ENCODE measurements at regions not wholly inside any gene's neighbourhood (a gene's known extent, or its start where the extent isn't known, plus 50 kb on each side); places are given as distances from the start of the nearest gene placed in this dataset.

DNA sequence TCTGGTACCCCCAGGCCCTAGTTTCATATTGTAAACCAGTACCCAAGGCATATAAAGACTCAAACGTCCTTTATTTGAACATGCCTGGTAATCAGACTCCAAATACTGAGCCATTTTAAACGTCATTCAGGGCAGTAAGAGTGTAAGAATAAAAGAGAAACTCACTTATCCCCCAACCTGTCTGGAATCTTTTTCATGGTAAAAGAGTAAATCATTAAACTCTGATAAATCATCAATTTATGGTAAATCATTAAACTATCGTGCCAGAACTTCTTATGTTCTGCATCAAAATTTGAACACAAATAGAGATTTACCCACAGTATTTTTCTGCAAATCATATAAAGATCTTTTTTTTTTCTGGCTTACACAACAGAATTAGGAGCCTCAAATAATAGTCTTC, 734.3 kb upstream of the POT1 start:
- DNase-seq (ENCODE audit: low read depth), result no peak

DNA sequence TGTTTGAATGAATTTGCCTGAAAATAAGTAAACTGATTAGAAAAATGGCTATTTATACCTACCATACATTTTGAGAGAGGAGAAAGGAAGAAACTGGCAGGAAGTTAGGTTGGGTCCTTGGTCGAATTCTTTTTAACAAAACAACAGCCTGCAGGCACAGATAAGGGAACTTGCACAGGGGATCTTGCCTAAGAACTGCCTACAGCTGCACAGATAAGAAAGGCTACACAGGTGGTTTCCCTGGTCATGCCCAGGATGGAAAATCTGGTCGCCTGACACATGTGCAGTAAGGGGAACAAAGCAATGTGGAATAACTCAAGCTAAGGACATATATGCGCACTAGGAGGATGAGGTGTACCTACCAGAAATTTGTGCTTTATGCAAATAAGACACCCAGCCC, 732.1 kb upstream of the POT1 start:
- no peak for DNase-seq (ENCODE audit: low read depth)

DNA sequence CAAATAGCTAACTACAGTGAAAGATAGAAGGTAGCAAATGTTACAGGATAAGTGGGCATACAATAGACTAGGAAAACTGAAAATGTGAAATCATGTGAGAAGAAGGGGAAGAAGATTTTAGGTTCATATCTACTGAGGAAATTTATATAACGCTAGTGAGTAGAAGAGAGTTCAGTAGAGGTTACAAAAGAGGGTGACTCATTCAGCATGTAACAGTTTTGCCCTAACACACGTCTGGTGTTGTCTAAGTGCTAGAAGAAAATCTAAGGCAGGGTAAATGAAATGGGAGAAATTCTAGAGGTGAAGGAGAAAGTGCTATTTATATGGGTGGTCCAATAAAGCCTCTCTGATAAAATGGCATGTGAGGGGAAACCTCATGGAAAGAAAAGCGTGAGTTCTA, 731.4 kb upstream of the POT1 start:
- DNase-seq (ENCODE audit: low read depth), result no peak

DNA sequence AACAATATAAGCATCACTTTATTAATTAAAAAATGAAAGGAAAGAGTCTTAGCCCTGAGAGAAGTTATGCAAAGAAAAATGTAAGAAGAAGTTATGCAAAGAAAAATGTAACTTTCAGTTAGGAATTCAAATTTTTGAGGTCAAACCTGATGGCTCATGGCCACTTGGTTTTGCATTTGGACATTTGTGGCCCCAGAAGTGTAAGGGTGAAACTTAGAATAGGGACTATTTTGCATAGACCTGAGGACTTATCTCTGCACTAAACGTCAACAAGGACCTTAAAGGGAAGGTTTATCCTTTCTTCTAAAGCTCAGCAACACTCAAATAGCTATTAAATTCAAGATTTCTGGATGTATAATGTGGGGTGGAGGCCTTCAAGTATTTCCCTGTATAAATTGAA, 724.5 kb upstream of the POT1 start:
- DNase-seq (ENCODE audit: low read depth), result no peak

DNA sequence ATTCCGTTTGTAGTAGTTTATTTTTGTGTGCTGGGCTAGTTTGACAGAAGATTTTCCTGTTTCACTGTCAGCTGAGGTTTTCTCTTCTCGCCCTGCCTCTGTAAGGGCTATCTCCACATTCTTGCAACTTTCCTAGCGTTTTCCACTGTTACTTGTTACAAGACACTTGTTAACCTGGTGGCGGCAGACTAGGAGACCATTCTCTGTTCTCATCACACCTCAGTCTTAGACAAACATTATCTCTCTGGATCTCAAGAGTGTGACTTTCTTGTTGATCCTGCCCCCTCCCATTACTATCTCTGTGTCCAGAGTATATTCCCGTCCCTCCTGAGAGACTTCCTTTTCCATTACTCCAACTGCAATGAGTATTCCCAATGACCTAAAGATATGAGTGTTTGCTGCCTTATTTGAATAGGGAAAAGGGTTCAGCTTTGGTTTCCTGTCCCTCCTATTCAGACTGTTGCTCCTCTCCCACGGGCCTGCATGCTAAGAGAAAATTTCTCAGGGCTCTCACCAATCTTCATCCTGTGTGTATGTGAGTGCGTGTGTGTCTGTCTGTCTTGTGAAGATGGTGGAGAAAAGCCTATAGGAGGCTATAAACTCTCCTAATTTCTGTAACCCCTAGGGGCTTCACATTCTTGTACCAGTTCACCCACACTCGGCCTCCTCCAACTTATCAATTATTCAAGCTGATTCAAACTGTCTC, 722.4 kb upstream of the POT1 start:
- DNase-seq (ENCODE audit: low read depth), result no peak

DNA sequence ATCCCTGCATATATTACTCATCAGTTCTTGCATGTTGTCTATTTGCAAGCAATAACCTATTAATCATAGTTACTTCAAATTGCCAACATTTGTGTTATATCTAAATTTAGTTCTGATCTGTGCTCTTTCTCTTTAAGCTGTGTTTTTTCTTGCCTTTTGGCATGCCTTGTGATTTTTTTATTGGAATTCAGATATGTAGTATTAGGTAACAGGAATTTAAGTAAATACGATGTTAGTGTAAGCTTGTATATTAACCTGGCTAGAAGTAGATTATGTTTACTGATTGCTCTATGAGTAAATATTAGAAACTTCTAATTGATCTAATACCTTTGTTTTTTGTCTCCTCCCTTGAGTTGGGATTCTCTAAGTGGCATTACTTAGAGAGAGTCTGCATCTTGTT, 718.9 kb upstream of the POT1 start:
- no peak for DNase-seq (ENCODE audit: low read depth)

DNA sequence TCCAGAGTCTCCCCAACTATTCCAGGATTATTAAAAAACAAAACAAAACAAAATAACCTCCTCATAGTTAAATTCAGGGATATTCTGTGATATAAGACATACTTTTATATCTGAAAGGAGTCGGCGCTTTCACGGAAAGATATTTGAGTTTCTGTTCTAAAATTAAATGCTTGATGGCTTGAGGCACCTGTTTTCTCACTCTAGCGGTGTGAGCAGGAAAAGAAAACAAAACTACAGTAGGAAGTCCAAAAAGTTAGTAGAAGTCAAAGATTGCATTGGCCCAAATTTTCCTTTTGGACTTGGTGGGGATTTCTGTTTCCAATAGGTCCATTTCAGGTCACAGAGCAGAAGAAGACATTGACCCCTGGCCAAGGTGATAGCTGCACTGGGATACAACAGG, 716.1 kb upstream of the POT1 start:
- DNase-seq (ENCODE audit: low read depth), result no peak

DNA sequence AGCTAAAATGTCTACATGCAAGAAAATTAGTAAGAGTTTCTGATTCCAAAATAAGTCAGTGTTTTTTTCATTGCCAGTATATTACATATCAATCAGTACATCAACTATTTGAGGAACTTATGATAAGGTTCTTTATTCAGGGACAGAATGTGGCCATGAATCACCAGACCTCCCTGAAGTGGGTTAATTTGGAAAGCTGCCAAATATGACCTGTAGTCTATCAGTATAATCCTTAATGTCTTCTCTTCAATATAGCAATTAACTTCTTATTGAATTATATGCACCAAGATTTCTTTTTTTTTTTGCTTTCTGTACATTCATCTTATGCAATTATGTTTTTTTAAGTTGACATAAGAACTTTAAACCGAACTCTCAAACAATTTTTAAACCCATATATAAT, 714.5 kb upstream of the POT1 start:
- no peak for DNase-seq (ENCODE audit: low read depth)

DNA sequence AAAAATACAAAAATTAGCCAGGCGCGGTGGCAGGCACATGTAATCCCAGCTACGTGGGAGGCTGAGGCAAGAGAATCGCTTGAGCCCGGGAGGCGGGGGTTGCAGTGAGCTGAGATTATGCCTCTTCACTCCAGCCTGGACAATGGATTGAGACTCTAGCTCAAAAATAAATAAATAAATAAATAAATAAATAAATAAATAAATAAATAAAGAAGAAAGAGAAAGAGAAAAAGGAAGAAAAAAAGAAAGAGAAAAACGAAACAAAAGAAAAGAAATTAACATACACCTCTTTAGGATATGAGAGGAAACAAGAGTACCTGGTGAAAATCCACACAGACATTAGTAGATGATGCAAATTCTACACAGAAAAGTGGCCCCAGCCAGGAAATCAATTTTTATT, 713.7 kb upstream of the POT1 start:
- DNase-seq (ENCODE audit: low read depth), result no peak

DNA sequence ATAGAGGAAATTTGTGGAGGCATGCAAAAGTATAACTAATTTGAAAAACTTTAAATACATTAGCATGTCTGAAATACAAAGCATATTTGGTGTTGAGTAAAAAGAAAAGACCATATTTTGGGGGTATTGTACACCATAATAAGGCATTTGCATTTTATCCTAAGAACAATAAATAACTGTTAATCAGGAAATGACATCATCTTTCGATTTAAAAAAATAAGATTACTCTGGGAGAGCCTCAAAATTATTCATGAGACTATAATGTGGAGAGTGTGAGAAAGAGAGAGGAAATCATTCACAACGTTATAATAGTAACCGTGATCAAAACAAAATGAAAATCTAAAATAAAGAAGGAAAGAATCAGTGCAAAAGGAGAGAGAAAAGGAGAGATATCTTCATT, 712.3 kb upstream of the POT1 start:
- no peak for DNase-seq (ENCODE audit: low read depth)

DNA sequence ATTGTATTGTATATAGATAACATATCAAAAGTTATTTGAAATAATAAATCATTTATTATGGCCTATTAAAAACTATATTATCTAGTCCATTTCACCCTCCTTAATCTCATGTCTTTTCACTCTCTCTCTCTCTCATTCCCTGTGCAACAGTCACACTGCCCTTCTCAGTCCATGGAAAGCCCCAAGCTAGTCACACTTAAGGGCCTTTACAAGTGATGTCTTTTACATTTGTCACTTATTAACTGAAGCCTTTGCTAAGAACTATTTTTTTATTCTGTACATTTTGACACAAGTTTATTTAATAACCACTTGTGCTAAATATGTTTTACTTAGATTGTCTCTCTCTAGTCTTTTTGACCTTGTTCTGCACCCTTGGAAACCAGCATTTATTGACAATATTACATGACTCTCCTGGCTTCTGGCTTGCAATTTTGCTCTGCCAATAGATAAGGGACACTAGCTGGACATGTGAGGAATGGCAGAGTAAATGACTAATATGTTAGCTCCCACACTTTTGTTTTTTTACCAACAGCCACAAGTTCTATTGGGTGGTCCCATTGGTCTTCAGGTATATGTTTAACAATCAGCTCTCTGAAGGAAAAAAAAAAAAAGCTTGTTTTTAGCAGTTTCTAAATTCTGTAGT, 706.8 kb upstream of the POT1 start:
- no peak for DNase-seq (ENCODE audit: low read depth)

DNA sequence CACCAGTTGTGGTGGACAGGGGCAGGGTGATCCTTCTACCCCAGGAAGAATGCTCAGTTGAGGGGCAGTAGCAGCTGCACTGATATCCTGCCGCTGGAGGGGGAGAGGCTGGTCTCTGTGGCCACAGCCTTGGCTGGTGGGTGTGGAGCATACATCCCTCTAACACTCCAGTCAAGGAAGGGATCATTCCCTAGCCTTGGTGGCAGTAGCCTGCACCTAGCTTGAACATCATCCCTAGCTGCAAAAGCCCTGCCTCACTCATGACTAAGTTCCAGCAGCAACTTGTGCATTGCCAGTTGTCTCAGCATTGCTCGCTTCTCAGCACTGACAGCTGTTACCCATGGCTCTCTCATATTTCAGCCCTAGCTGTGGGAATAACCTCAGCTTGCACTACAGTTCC, 688.9 kb upstream of the POT1 start:
- DNase-seq (ENCODE audit: low read depth), result no peak

DNA sequence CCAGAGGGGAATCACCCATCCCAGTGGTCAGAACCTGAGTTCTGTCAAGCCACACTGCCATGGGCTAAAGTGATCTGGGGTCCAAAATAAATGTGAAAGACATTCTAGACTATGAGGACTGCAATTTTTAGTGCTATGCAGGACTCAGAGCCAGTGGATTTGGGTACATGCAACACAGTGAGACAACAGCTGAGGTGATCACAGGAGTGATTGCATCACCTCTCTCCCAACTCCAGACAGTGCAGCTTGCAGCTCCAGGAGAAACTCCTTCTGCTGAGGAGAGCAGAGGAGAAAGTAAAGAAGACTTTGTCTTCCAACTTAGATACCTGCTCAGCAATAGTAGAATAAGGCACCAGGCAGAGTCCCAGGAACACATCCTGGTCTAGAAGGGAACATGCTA, 682.0 kb upstream of the POT1 start:
- no peak for DNase-seq (ENCODE audit: low read depth)

DNA sequence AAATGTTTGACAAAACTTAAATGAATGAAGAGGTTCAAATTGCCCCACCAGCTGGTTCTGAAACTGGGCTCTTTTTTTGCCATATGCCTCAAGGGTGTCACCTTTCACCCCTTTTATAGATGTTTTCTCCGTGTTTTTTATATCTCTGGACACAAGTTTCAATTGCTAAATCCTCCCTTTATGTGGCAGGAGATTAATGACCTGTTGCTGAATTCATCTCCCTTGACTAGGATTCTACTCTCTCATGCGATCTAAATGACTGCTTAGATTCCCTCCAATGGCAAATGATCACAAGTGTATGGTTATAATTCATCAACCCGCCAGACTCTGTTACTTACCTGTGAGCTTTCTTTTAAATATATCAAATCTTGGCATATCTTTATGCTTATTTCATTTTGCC, 677.0 kb upstream of the POT1 start:
- no peak for DNase-seq (ENCODE audit: low read depth)

DNA sequence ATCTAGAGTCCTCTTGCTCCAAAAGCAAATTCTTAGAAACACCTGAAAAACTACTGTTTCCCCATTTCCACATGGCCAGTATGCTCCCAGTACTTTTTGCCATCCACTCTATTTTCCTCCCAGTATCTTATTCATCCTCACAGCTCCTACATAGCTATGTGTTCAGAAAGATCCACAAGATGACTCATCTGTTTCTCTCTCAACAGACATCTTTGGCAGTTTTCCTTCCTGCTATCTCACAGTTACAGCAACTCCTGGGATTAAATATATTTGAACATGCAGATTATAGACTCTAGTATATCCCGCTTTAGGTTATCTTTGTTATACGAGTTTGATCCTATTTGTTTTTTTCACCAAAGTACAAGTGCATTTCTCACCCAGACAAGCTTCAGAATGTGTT, 675.6 kb upstream of the POT1 start:
- no peak for DNase-seq (ENCODE audit: low read depth)

DNA sequence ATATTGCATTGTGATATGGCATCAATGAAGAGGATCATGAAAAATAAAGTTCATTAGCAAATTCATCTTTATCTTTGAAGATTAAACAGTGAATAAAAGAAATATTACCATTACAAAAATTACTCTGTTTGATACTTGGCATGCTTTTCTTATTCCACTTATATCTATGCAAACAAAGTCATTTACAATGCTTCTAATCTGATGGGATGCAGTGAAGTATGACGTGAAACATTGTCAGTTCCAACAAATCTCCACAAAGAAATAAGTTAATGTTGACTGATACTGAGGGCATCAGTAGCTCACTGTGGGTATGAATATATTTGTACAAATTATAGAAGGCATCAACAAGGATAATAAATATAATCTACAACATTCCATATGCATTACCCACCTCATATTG, 672.8 kb upstream of the POT1 start:
- DNase-seq (ENCODE audit: low read depth), result no peak

DNA sequence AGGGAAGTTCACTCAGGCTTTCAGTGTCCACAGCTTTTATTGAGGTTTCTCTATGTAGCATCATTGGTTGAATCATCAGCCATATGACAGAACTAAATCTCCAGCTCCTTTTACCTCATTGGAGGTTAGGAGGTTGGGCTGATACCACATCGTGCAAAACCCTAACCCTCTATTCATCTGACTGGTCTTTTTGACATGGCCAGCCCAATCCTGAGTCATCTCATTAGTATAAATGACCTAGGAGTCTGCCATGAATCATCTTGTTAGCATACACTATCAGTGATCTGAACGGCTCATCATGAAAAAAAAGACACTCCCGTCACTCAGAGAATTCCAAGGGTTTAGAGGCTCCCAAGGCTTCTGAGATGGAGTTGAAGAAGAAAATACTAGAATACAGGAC, 669.8 kb upstream of the POT1 start:
- no peak for DNase-seq (ENCODE audit: low read depth)

DNA sequence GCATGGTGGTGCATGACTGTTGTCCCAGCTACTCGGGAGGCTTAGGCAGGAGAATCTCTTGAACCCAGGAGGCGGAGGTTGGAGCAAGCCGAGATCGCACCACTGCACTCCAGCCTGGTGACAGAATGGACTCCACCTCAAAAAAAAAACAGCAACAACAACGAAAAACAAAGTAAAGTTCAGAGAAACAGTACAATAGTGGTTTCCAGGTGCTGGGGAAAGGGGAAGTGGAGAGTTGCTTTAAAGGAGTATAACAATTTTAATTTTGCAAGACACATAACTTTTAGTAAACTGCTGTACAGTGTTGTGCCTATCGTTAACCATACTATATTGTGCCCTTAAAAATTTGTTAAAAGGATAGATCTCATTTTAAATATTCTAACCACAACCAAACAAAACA, 662.7 kb upstream of the POT1 start:
- no peak for DNase-seq (ENCODE audit: low read depth)

DNA sequence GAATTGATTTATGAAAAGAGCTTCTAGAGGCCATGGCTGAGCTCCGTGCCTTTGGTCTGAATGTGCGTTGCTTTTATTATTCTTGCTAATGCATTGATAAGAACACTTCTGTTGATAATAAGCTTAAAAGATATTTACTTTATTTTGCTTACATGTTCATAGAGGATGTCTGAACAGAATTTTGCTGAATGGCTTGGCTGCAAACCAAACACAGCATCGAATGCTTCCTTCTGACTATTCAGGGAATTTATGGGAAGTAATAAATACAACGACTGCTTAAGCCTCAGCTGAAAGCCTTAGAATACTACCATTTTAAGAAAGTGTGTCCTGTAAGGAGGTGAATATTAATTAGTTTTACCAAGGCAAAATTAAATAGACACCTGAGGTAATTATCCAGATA, 643.5 kb upstream of the POT1 start:
- DNase-seq (ENCODE audit: low read depth), result no peak

DNA sequence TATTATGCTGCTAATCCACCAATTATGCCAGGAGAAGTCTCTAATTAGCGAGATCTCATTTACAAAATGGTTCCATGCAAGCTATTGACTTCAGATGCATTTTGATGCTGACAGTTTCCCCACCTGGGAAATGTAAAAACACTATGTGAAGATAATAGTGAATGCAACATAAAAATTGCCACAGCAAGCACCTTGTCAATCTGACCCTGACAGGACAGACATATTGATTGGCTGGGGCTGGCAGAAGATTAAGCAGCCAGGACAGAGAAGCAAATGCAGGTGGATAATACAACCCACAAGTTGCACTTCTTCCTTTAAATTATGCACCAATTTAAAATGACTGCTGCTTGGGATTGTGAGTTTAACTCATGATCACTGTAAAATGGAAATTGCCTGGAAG, 642.8 kb upstream of the POT1 start:
- DNase-seq (ENCODE audit: low read depth), result no peak

DNA sequence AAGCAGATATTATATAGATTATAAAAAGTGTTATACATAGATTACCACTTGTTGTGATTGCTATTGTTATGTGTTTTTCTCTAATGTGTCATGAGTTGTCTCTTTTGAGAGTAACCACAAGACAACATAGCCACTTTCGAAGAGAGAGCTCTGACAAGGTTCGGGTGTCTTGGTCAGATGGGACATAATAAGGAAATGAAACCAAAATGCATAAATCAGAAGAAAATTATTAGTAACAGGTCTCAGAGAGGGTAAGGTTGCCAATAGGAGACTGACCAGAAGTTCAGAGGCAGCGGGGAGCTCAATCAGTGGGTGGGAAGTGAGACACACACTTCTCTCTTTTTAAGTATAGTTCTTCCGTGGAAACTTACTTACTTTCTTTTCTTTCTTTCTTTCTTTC, 639.2 kb upstream of the POT1 start:
- DNase-seq (ENCODE audit: low read depth), result no peak

DNA sequence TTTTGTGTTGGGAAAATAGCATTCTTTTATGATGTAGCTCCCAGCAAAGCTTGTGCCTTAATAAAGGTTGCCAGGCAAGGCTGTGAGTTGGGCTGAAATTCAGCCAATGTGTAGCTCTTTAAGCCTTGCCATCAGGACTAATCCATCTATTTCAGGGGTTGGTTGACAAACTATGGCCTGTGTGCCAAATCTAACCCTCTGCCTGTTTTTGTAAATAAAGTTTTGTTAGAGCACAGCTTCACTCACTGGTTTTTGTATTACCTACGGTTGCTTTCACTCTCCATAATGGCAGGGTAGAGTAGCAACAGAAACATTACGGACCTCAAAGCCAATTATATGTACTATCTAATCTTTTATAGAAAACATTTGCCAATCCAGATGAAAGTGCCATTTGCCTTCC, 638.1 kb upstream of the POT1 start:
- DNase-seq (ENCODE audit: low read depth), result no peak

DNA sequence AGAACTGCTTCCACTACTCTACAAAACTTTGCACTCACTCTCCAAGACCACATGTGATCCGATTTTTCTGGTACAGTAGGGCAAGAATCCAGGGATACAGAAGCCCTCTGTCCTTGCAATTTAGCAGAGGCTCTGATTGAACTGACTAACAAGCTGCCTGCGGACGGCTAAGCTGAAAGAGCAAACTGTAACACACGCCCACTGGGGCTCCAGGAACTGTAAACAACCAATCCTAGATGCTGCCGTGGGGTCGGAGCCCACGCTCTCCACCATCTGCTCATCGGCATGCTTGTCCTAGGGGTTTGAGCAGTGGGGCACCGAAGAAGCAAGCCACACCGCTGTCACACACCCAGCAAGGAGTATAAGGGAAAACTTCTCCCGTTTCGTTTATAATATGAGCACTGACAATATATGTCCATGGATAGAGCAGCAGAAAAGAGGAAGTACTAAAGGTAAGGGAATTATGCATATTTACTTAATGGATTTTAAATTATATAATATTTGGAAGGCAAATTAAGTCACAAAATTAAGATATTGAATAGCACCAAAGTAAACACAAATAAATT, 634.4 kb upstream of the POT1 start:
- no peak for DNase-seq (ENCODE audit: low read depth)

DNA sequence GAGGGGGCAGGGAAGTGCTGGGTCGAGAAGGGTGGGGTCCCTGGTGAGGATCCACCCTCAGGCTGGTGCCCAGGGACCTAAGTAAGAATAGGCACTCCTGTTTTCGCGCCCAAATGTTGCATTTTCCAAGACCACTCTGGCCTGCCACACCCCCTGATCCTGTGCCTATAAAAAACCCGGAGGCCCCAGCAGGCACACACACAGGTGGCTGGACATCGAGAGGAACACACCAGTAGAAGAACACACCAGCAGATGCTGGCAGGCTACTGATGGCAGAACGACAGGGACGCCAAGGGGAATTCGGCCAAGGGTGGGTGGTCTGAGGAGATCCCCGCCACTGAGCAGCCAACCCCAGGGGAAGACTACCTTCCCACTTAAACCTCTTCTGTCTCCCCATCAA, 633.9 kb upstream of the POT1 start:
- DNase-seq (ENCODE audit: low read depth), result no peak

Data from GM04504 (cell line).